Bronchial epithelial cell (primary cell): ENCODE measurements at regions not wholly inside any gene's neighbourhood (a gene's known extent, or its start where the extent isn't known, plus 50 kb on each side); places are given as distances from the start of the nearest gene placed in this dataset.

Source experiments
- DNase-seq: peaks from one replicate; pipeline ENCODE4 v3.0.0-alpha.2; 2010; ENCODE audit warnings: low read depth
- FAIRE-seq: peaks from 2 replicates; lab custom pipeline; 2011; peaks lifted over from hg19 to GRCh38; lab: Jason Lieb, UNC
- H3K27me3 ChIP-seq: 2 replicates; pipeline ENCODE4 v1.5.1; 2011; ENCODE audit warnings: low read length; ENCODE audit not compliant: control insufficient read depth, insufficient read depth
- H3K36me3 ChIP-seq: 2 replicates; pipeline ENCODE4 v1.5.1; 2011; ENCODE audit warnings: low read length; ENCODE audit not compliant: control insufficient read depth, insufficient read depth
- H3K4me3 ChIP-seq: 2 replicates; pipeline ENCODE4 v1.5.1; 2011; ENCODE audit warnings: mild to moderate bottlenecking, low read depth, low read length, control low read depth
- TF ChIP-seq, protein P1 (sequence below): IDR thresholded peaks from 2 replicates; pipeline ENCODE4 v1.5.1; 2011; ENCODE audit warnings: mild to moderate bottlenecking, moderate library complexity, low read length, control low read depth, inconsistent platforms; ENCODE audit not compliant: insufficient read depth, severe bottlenecking

DNA sequence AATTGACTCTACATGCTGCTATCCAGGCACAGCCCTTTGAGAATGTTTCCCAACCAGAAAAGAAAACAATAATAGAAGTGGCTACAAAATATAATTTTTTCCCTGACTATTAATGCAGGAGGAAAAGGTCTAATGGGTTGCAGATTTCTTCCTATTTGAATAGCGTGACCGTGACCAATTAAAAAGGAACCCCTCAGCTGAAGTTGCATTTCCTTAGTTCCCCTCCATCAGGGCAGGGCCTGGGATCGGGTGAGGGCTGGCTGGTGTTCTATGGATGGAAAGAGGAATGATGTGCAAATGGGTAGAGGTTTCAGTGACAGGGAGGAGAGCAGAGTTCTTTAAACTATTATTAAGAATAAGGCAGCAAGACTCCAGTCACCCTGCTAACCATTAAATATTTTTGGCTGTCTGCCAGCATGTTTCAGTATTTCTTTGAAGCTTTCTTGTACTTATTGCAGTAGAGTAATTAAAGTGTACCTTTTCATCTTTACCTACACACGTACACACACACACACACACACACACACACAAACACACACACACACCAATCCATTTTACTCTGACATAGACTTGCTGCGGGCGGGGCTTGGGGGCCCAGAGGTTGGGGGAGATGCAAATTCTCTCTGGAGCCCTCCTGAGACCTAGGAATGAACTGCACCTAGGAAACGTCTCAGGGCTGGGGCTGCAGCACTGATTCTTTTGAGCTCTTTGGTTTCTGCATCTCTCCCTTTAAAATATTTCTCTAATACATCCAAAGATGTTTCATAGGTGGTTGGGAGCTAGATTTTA, 154.8 kb upstream of the SLC35B3 start:
- FAIRE-seq: no peak
- H3K4me3 ChIP-seq: no peak overlapping the region
- DNase-seq: no peak
- TF ChIP-seq, protein P1, sequence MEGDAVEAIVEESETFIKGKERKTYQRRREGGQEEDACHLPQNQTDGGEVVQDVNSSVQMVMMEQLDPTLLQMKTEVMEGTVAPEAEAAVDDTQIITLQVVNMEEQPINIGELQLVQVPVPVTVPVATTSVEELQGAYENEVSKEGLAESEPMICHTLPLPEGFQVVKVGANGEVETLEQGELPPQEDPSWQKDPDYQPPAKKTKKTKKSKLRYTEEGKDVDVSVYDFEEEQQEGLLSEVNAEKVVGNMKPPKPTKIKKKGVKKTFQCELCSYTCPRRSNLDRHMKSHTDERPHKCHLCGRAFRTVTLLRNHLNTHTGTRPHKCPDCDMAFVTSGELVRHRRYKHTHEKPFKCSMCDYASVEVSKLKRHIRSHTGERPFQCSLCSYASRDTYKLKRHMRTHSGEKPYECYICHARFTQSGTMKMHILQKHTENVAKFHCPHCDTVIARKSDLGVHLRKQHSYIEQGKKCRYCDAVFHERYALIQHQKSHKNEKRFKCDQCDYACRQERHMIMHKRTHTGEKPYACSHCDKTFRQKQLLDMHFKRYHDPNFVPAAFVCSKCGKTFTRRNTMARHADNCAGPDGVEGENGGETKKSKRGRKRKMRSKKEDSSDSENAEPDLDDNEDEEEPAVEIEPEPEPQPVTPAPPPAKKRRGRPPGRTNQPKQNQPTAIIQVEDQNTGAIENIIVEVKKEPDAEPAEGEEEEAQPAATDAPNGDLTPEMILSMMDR: no peak
- H3K36me3 ChIP-seq: no peaks in the 10 kb centered on the region
- no peaks in the 10 kb centered on the region for H3K27me3 ChIP-seq

- FAIRE-seq (no peak), DNase-seq (no peak)
- H3K36me3 ChIP-seq: no peaks in the 10 kb centered on the region
- no peaks in the 10 kb centered on the region for H3K27me3 ChIP-seq
- TF ChIP-seq, protein P1: no peak
- no peak overlapping the region for H3K4me3 ChIP-seq
Observed at GRCh38 chr6:8588176-8588575, 152.8 kb upstream of the SLC35B3 start.

DNA sequence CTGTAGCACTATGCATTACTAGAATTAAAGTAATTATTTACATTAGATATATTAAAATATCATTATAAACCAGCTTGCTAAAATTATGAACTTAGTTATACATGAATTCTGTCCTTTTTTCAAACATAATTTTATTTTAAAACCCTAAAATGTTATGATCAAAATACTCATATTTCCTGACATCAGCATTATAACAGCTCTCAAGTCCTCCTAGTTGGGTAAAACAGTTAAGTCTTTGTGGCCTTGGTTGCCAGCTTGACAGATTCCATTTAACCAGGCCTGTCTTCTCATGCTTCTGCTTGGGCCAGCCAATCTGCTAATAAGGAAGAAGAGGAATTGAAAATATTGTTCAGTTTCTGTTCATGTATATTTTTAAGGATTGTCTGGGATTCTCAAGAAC, 147.9 kb upstream of the SLC35B3 start:
- H3K36me3 ChIP-seq: no peaks in the 10 kb centered on the region
- no peak for FAIRE-seq

DNA sequence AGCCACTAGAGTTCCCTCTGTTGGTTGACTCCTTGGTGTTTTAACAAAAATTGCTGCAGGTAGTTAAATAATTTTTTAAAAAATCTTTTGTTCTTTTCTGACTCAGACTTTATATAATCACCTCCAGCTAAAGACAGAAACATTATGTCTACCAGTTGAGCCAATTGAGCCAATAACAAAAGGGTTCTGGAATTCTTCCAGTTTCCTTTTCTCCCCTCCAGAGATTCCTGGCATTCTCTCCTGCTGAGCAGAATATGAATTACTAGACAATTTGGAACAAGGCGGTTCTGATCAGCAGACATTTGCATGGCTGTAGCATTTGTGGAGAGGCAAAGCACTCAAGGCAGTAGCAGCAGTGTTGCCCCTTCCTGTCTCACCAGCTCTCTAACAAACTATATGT, 144.0 kb upstream of the SLC35B3 start:
- TF ChIP-seq, protein P1: no peak
- DNase-seq: peak; percentile 63
- Histone ChIP-seq H3K36me3 (no peaks in the 10 kb centered on the region), H3K27me3 (no peaks in the 10 kb centered on the region), H3K4me3 (no peak overlapping the region)
- no peak for FAIRE-seq

More for the DNA sequence above, 147.9 kb upstream of the SLC35B3 start:
- Histone ChIP-seq H3K4me3 (no peak overlapping the region), H3K27me3 (no peaks in the 10 kb centered on the region)
- DNase-seq: no peak
- TF ChIP-seq, protein P1: no peak

DNA sequence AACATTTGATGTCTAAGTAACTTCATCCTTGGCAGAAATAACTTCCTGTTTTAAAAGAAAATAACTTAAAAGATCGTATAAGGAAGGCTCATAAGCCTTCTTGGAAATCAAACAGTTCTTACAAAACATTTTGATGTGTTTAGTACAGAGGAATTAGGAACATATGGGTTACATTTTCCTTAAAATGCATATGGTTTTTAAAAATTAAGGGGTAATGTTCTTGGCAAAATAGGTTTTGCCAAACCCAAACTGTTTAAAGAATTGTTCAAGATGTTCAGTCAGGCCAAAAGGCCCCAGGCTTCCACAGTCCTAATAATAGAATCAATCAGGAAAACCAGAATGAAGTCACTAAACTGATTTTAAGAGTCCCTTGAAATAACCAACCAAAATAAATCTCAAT, 142.7 kb upstream of the SLC35B3 start:
- no peaks in the 10 kb centered on the region for H3K27me3 ChIP-seq
- TF ChIP-seq, protein P1: no peak
- DNase-seq (no peak), FAIRE-seq (no peak)
- H3K36me3 ChIP-seq: no peaks in the 10 kb centered on the region
- H3K4me3 ChIP-seq: no peak overlapping the region
